AG04449 (cell line): ENCODE measurements at regions not wholly inside any gene's neighbourhood (a gene's known extent, or its start where the extent isn't known, plus 50 kb on each side); places are given as distances from the start of the nearest gene placed in this dataset.
A peak's percentile ranks its signal among the peaks of the same experiment; 100 is the strongest.
"Not testable (repeated sequence)": the region's sequence is repeated elsewhere in the genome, so short reads cannot be mapped to it uniquely, and the experiment has no call there.

Experiments
- CTCF ChIA-PET: fragments of 350-600 bp; formaldehyde crosslinking; extraction: SDS; loops from one replicate; lab custom pipeline; 2021; ENCODE audit warnings: antibody characterized with exemption; lab: Yijun Ruan, JAX
- POLR2A ChIA-PET: fragments of 400-600, 350-600 bp; formaldehyde crosslinking; extraction: SDS; loops from one replicate; lab custom pipeline; 2020; ENCODE audit warnings: antibody characterized with exemption, inconsistent platforms; lab: Yijun Ruan, JAX
- DNase-seq: peaks from one replicate; pipeline ENCODE4 v3.0.0-alpha.2; 2010; ENCODE audit warnings: low read depth, low spot score
- H3K4me3 ChIP-seq: 2 replicates; pipeline ENCODE4 v1.5.1; 2011; ENCODE audit warnings: low read depth, mild to moderate bottlenecking, control low read depth, low read length
- TF ChIP-seq, protein P1 (sequence below): IDR thresholded peaks from one replicate; pipeline ENCODE4 v1.5.1; 2011; ENCODE audit warnings: mild to moderate bottlenecking, moderate library complexity, low read length, control low read depth, inconsistent platforms; ENCODE audit not compliant: insufficient read depth; ENCODE audit errors: missing control alignments

DNA sequence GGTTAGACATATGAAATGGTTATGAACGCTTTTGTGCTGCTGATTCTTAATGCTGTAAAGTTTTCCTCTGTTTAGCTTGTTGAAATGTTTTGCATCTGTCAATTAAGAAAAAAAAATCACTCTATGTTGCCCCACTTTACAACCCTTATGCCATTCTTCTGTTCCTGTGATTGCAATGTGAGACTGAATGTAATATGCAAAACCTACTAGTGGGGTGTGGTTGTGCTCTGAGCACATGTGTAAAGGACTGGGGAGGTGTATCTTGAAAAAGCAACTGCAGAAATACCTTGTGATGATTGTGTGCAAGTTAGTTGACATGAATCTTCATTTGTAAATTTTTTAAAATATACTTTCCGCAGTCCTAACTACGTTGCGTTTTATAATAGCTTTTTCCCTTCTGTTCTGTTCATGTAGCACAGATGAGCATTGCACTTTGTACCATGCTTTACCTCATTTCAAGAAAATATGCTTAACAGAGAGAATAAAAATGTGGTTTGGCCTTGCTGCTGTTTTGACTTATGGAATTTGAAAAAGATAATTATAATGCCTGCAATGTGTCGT, 357.0 kb upstream of the PIK3R1 start:
- POLR2A ChIA-PET, result no interaction called here
- DNase-seq, result no peak
- CTCF ChIA-PET, result no interaction called here

DNA sequence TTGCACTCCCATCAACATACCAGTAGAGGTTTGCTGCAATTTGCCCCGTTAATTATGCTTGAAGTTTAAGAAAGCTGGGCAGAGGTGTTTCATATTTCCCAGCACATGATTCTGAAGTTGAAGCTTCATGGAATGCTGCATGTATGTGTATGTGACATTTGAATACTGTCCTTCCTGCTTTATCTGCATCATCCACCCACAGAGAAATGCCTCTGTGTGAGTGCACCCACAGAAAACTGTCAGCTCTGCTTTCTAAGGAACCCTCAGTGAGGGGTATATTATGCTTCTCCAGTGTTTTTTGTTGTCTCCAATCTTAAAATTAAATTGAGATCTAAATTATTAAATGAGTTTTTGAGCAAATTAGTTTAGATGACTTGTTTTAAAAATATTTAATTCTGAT, 358.1 kb upstream of the PIK3R1 start:
- POLR2A ChIA-PET, result no interaction called here

More for the DNA sequence above, 357.0 kb upstream of the PIK3R1 start:
- no peak overlapping the region for H3K4me3 ChIP-seq
- TF ChIP-seq, protein P1, sequence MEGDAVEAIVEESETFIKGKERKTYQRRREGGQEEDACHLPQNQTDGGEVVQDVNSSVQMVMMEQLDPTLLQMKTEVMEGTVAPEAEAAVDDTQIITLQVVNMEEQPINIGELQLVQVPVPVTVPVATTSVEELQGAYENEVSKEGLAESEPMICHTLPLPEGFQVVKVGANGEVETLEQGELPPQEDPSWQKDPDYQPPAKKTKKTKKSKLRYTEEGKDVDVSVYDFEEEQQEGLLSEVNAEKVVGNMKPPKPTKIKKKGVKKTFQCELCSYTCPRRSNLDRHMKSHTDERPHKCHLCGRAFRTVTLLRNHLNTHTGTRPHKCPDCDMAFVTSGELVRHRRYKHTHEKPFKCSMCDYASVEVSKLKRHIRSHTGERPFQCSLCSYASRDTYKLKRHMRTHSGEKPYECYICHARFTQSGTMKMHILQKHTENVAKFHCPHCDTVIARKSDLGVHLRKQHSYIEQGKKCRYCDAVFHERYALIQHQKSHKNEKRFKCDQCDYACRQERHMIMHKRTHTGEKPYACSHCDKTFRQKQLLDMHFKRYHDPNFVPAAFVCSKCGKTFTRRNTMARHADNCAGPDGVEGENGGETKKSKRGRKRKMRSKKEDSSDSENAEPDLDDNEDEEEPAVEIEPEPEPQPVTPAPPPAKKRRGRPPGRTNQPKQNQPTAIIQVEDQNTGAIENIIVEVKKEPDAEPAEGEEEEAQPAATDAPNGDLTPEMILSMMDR, result no peak

DNA sequence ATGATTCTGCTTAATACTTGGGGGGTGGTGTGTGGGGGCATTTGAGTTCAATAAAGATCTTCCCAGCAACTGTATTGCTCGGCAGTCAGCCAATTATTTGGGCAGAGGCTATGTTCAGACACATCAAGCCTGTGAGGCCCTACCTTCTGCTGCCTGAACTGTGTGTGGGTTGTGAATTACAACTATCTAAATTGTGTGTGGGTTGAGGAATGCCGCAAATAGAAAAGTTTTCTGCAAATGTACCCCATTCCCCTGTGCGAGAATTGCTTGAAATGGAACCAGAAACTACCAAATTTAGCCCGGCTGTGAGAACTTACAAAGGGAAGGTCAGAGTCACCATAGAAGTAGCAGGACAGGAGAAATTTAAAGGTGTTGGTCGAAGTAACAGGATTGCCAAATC, 360.0 kb upstream of the PIK3R1 start:
- H3K4me3 ChIP-seq, result no peak overlapping the region
- CTCF ChIA-PET, result no interaction called here
- no peak for DNase-seq
- POLR2A ChIA-PET, result no interaction called here
- TF ChIP-seq, protein P1, result no peak

More for the DNA sequence above, 358.1 kb upstream of the PIK3R1 start:
- CTCF ChIA-PET, result no interaction called here
- TF ChIP-seq, protein P1, result no peak
- DNase-seq, result no peak
- no peak overlapping the region for H3K4me3 ChIP-seq

DNA sequence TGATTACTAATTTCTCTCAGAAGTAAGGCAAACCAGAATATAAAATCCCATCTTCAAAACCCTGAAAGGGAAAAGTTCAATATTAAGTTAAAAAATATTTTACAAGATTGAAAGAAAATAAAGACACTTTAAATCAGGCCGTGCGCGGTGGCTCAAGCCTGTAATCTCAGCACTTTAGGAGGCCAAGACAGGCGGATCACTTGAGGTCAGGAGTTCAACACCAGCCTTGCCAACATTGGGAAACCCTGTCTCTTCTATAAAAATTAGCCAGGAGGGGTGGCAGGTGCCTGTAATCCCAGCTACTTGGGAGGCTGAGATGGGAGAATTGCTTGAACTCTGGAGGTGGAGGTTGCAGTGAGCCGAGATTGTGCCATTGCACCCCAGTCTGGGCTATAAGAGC, 364.6 kb upstream of the PIK3R1 start:
- DNase-seq, CTCF ChIA-PET, POLR2A ChIA-PET, H3K4me3 ChIP-seq: not testable (repeated sequence)

DNA sequence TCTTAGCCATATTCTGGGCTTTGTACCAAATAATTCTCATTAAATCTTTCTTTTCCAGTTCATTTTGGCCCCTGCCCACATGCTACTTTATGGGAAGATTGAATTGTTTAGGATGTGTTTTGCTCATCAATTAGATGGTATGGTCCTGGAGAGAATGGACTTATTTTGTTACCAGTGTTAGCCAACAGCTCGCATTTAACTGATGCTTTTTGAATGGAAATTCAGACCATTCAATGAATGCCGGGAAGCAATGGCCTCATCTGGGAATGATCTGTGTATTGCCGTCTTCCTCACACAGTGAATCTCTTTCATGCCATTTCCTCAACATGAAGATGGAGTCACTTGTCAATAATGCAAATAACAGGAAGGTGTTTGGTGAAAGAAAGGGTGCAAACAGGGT, 370.6 kb upstream of the PIK3R1 start:
- H3K4me3 ChIP-seq, result no peak overlapping the region
- TF ChIP-seq, protein P1, result no peak
- CTCF ChIA-PET, result no interaction called here
- DNase-seq, result no peak
- POLR2A ChIA-PET, result no interaction called here

DNA sequence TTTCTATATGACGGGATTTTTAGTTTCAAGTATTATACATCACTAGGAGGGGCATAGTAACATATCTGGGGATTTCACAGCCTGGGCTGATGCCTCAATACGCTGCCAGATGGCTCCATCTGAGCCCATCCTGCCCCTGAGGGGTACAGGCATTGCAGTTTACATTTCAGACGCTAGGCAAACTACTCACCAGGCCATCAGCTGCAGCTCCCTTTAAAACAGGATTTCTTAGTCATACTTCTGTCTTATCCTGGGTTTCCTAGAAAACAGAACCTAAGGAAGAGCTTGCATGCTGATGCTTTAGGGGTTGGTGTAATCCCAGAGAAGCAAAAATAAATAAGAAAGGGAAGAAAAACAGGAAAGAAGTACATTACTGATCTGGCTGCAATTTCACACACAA, 372.8 kb upstream of the PIK3R1 start:
- TF ChIP-seq, protein P1, result peak; percentile 20
- DNase-seq, result no peak
- POLR2A ChIA-PET, result no interaction called here
- CTCF ChIA-PET, result interaction anchor here (1.0 to 1.8 kb wide), 4 partner anchors 12 to 714 kb away, joined by 3 to 4 read pairs (median 3); no protein-coding TSS in a partner anchor
- H3K4me3 ChIP-seq, result no peak overlapping the region

DNA sequence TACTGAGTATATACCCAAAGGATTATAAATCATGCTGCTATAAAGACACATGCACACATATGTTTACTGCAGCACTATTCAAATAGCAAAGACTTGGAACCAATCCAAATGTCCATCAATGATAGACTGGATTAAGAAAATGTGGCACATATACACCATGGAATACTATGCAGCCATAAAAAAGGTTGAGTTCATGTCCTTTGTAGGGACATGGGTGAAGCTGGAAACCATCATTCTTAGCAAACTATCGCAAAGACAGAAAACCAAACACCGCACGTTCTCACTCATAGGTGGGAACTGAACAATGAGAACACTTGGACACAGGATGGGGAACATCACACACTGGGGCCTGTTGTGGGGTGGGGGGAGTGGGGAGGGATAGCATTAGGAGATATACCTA, 378.3 kb upstream of the PIK3R1 start:
- H3K4me3 ChIP-seq, CTCF ChIA-PET, DNase-seq, POLR2A ChIA-PET: not testable (repeated sequence)

DNA sequence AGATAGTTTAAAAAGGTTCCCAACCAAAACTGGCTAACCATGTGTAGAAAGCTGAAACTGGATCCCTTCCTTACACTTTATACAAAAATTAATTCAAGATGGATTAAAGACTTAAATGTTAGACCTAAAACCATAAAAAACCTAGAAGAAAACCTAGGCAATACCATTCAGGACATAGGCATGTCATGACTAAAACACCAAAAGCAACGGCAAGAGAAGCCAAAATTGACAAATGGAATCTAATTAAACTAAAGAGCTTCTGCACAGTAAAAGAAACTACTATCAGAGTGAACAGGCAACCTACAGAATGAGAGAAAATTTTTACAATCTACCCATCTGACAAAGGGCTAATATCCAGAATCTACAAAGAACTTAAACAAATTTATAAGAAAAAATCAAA, 379.1 kb upstream of the PIK3R1 start:
- CTCF ChIA-PET, POLR2A ChIA-PET, DNase-seq, H3K4me3 ChIP-seq: not testable (repeated sequence)
